CD4-positive, alpha-beta T cell (primary cell): ENCODE measurements at regions not wholly inside any gene's neighbourhood (a gene's known extent, or its start where the extent isn't known, plus 50 kb on each side); places are given as distances from the start of the nearest gene placed in this dataset.
"Not testable (repeated sequence)": the region's sequence is repeated elsewhere in the genome, so short reads cannot be mapped to it uniquely, and the experiment has no call there.

Source experiments
- ATAC-seq: fragments of 200-7000 bp; cut with Tn5 transposase; one replicate; pipeline ENCODE4 v1.10.0; 2022; ENCODE audit warnings: mild to moderate bottlenecking; ENCODE audit not compliant: poor library complexity
- CTCF ChIA-PET: fragments of 350-600 bp; sonication (Branson Sonifier 250); formaldehyde crosslinking; loops from one replicate; lab custom pipeline; 2021; ENCODE audit warnings: antibody characterized with exemption, inconsistent platforms; lab: Charles Lee
- POLR2A ChIA-PET: fragments of 350-600 bp; sonication (Branson Sonifier 250); formaldehyde crosslinking; loops from one replicate; lab custom pipeline; 2021; ENCODE audit warnings: antibody characterized with exemption, inconsistent platforms; lab: Charles Lee
- DNase-seq, 14 experiments: peaks; one replicate each; pipeline ENCODE4 v3.0.0-alpha.2; 2013 to 2020; ENCODE audit warnings: mixed read lengths in 2 of 14
- H3K27ac ChIP-seq, 2 donors: one replicate each; pipeline versions ENCODE4 v1.5.1 to v1.7.0; 2013; ENCODE audit warnings: low read length in 2 of 2, low read depth in 1 of 2, mild to moderate bottlenecking in 1 of 2
- H3K27me3 ChIP-seq, 2 experiments: 1 replicate in 1 of 2; 2 replicates in 1 of 2; pipeline versions ENCODE4 v1.6.1 to v1.7.0; 2013; ENCODE audit warnings: low read length in 2 of 2, control low read depth in 1 of 2, mild to moderate bottlenecking in 1 of 2, moderate library complexity in 1 of 2; ENCODE audit not compliant: insufficient read depth in 2 of 2, control insufficient read depth in 1 of 2
- H3K36me3 ChIP-seq: one replicate; pipeline ENCODE4 v1.6.1; 2013; ENCODE audit warnings: low read length, control low read depth; ENCODE audit not compliant: insufficient read depth
- H3K4me1 ChIP-seq: one replicate; pipeline ENCODE4 v1.6.1; 2013; ENCODE audit warnings: low read length, control low read depth; ENCODE audit not compliant: insufficient read depth
- H3K4me3 ChIP-seq: one replicate; pipeline ENCODE4 v1.5.1; 2013; ENCODE audit warnings: mild to moderate bottlenecking, low read length, moderate library complexity
- H3K9me3 ChIP-seq, 2 experiments: 1 replicate in 1 of 2; 2 replicates in 1 of 2; pipeline versions ENCODE4 v1.6.1 to v1.7.0; 2013; ENCODE audit warnings: low read length in 2 of 2, mild to moderate bottlenecking in 2 of 2, control low read depth in 1 of 2, moderate library complexity in 1 of 2; ENCODE audit not compliant: control insufficient read depth in 1 of 2, insufficient read depth in 1 of 2
- H3K27ac Mint-ChIP-seq: one replicate; pipeline ENCODE4 v1.8.0; 2020; ENCODE audit warnings: mixed read lengths
- H3K27me3 Mint-ChIP-seq: one replicate; pipeline ENCODE4 v1.8.0; 2021; ENCODE audit warnings: mixed read lengths
- H3K36me3 Mint-ChIP-seq: one replicate; pipeline ENCODE4 v1.8.0; 2021; ENCODE audit warnings: low read depth, mixed read lengths
- H3K4me1 Mint-ChIP-seq: one replicate; pipeline ENCODE4 v1.8.0; 2021; ENCODE audit warnings: low read depth, mixed read lengths
- H3K4me3 Mint-ChIP-seq: one replicate; pipeline ENCODE4 v1.8.0; 2020; ENCODE audit warnings: mild to moderate bottlenecking, mixed read lengths
- H3K9me3 Mint-ChIP-seq: one replicate; pipeline ENCODE4 v1.8.0; 2020; ENCODE audit warnings: mixed read lengths
- intact Hi-C, 2 experiments: fragments of 100-400 bp; cut with DNase I in 1 of 2; cut with micrococcal nuclease in 1 of 2; formaldehyde crosslinking; loops; one replicate each; pipeline versions ENCODE4 v1.15.1 to v1.9.0; 2023 to 2025; cut with DNase I, micrococcal nuclease
- TF ChIP-seq, protein P1 (sequence below): fragments of 200-600 bp; IDR thresholded peaks from one replicate; pipeline ENCODE4 v1.8.0; 2022; ENCODE audit warnings: antibody characterized with exemption, mild to moderate bottlenecking

DNA sequence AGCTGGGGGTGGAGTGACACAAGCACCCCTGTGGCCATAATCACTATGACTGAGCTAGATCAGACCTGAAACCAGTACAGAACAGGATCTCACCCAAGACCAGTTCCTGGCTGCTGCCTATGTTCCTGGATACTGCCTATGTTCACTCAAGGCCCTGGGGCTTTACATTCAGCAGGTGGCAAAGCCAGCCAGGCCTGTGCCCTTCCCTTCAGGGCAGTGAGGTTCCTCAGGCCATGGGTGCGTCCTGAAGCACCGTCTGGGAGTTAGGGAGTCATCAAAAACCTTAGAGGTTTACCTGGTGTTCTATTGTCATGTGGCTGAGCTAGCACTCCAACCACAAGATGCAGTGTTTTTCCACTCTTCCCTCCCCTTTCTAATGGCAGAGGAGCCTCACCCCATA is 419.8 kb downstream of the TMEM232 start:
- H3K27me3 Mint-ChIP-seq, result no peaks in the 10 kb centered on the region
- no peaks in the 10 kb centered on the region for H3K36me3 Mint-ChIP-seq
- H3K4me1 Mint-ChIP-seq, result no peaks in the 10 kb centered on the region
- Histone ChIP-seq H3K4me1 (no peaks in the 10 kb centered on the region), H3K27me3 (no peaks in the 10 kb centered on the region), H3K36me3 (no peaks in the 10 kb centered on the region), H3K4me3 (no peak overlapping the region), H3K9me3 (peaks cover 0 to 7% of the 10 kb centered on the region in 2 experiments), H3K27ac (no peak overlapping the region)
- peaks cover 4% of the 10 kb centered on the region for H3K9me3 Mint-ChIP-seq
- intact Hi-C loops, result no loop called here
- POLR2A ChIA-PET, result no interaction called here
- CTCF ChIA-PET, result no interaction called here
- DNase-seq (no peak), ATAC-seq (no peak)
- no peak overlapping the region for H3K4me3 Mint-ChIP-seq
- TF ChIP-seq, protein P1, sequence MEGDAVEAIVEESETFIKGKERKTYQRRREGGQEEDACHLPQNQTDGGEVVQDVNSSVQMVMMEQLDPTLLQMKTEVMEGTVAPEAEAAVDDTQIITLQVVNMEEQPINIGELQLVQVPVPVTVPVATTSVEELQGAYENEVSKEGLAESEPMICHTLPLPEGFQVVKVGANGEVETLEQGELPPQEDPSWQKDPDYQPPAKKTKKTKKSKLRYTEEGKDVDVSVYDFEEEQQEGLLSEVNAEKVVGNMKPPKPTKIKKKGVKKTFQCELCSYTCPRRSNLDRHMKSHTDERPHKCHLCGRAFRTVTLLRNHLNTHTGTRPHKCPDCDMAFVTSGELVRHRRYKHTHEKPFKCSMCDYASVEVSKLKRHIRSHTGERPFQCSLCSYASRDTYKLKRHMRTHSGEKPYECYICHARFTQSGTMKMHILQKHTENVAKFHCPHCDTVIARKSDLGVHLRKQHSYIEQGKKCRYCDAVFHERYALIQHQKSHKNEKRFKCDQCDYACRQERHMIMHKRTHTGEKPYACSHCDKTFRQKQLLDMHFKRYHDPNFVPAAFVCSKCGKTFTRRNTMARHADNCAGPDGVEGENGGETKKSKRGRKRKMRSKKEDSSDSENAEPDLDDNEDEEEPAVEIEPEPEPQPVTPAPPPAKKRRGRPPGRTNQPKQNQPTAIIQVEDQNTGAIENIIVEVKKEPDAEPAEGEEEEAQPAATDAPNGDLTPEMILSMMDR, result no peak
- no peak overlapping the region for H3K27ac Mint-ChIP-seq

DNA sequence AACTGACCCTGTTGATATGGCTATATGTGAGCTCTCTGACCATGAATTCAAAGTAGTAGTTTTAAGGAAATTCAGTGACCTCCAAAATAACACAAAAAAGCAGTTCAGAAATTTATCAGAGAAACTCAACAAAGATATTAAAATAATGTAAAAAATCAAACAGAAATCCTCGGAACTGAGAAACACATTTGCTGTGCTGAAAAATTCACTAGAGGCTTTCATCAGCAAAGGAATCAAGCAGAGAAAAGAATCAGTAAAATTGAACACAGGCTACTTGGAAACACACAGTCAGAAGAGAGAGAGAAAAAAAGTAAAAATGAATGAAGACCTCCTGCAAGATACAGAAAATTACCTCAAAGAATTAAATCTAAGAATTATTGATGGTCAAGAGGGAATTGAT is 417.2 kb downstream of the TMEM232 start:
- intact Hi-C loops, result no loop called here
- Histone ChIP-seq H3K4me1 (no peaks in the 10 kb centered on the region), H3K36me3 (no peaks in the 10 kb centered on the region), H3K27me3 (no peaks in the 10 kb centered on the region), H3K9me3 (peaks cover 0 to 7% of the 10 kb centered on the region in 2 experiments), H3K4me3 (no peak overlapping the region), H3K27ac (no peak overlapping the region)
- TF ChIP-seq, protein P1, result no peak
- Mint-ChIP-seq H3K27ac (no peak overlapping the region), H3K4me1 (no peaks in the 10 kb centered on the region), H3K4me3 (no peak overlapping the region), H3K36me3 (no peaks in the 10 kb centered on the region), H3K27me3 (no peaks in the 10 kb centered on the region), H3K9me3 (peaks cover 2% of the 10 kb centered on the region)
- ATAC-seq (no peak), DNase-seq (no peak)
- ChIA-PET POLR2A (no interaction called here), CTCF (no interaction called here)

DNA sequence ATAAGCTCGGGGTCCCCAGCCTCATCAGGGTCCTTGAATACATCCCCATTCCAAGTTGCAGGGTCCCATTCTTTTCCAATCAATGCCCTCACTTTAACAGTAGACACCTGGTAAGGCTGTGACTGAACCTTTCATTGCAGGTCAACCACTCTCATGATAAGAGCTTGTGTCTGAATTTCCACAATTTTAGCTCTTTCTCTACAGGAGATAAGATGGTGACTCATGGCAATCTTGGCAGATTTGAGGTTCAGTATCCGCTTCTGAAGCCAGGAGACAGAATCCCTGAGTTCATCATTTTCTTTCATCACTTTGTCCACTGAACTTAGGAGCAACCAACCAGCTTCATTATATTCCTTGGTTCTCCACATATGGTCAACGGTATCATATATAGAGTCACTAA is 409.9 kb downstream of the TMEM232 start:
- H3K9me3 ChIP-seq, H3K36me3 ChIP-seq, H3K9me3 Mint-ChIP-seq, H3K27ac Mint-ChIP-seq, H3K27me3 Mint-ChIP-seq, H3K27ac ChIP-seq, H3K4me3 ChIP-seq, CTCF ChIA-PET, H3K36me3 Mint-ChIP-seq, H3K4me3 Mint-ChIP-seq, POLR2A ChIA-PET, H3K4me1 ChIP-seq, DNase-seq, intact Hi-C loops, ATAC-seq, H3K4me1 Mint-ChIP-seq, H3K27me3 ChIP-seq: not testable (repeated sequence)

DNA sequence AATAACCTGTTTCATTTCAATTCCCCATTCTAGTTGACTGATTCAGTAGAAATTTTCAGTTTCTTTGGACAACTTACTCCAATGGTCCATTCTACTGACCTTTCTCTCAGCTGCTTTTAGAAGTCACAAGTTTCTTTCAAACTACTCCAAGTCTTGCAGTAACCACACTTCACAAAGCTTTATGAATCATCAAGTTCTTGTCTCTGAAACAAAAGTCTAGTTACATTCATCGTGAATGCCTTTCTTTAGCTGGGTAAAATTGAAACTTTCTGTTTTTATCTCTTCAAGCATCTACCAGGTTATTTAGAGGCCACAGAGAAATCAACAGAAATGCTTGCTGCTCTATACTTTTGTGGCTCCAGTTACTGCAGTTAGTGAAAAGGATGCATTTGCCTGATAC is 405.4 kb downstream of the TMEM232 start:
- CTCF ChIA-PET, result no interaction called here
- POLR2A ChIA-PET, result no interaction called here

More for the DNA sequence above, 405.4 kb downstream of the TMEM232 start:
- H3K4me1 Mint-ChIP-seq, result no peaks in the 10 kb centered on the region
- Histone ChIP-seq H3K4me1 (no peaks in the 10 kb centered on the region), H3K36me3 (no peaks in the 10 kb centered on the region), H3K4me3 (no peak overlapping the region), H3K27ac (no peak overlapping the region), H3K27me3 (no peaks in the 10 kb centered on the region), H3K9me3 (no peaks in the 10 kb centered on the region)
- no peak for DNase-seq
- no peaks in the 10 kb centered on the region for H3K36me3 Mint-ChIP-seq
- H3K27ac Mint-ChIP-seq, result no peak overlapping the region
- intact Hi-C loops, result no loop called here
- H3K27me3 Mint-ChIP-seq, result no peaks in the 10 kb centered on the region
- H3K4me3 Mint-ChIP-seq, result no peak overlapping the region
- H3K9me3 Mint-ChIP-seq, result no peaks in the 10 kb centered on the region
- no peak for ATAC-seq
- TF ChIP-seq, protein P1, result no peak
